ENCODE measurements at regions not wholly inside any gene's neighbourhood (a gene's known extent, or its start where the extent isn't known, plus 50 kb on each side); places are given as distances from the start of the nearest gene placed in this dataset.

GRCh38 chr17:73929860-73930430 lies 273.5 kb upstream of the RPL38 start:
- Histone ChIP-seq H2BK12ac (ENCODE audit: low read length in 2 of 2) (no peak overlapping the region), H3K27ac (ENCODE audit: low read length, poor library complexity, severe bottlenecking) (no peak overlapping the region), H2BK120ac (ENCODE audit: low read depth, low read length) (no peak overlapping the region), H3K79me1 (replicated peaks; ENCODE audit: low read length, poor library complexity, severe bottlenecking) (no peaks in the 10 kb centered on the region), H3K27me3 (ENCODE audit: control insufficient read depth in 1 of 2, insufficient read depth in 1 of 2, low read length in 2 of 2) (peaks cover 0 to 35% of the 10 kb centered on the region in 2 experiments), H4K91ac (ENCODE audit: low read length) (no peak overlapping the region), H3K9ac (ENCODE audit: low read length) (no peak overlapping the region), H3K4me1 (ENCODE audit: control insufficient read depth, insufficient read depth, low read depth, low read length) (no peaks in the 10 kb centered on the region), H3K9me3 (ENCODE audit: control insufficient read depth, low read length) (peaks cover 14% of the 10 kb centered on the region), H3K18ac (ENCODE audit: low read depth in 1 of 2, low read length in 2 of 2) (no peak overlapping the region), H3K4me3 (ENCODE audit: insufficient read depth in 1 of 2, low read depth in 1 of 2, low read length in 2 of 2) (no peak overlapping the region), H3K23ac (ENCODE audit: low read length in 2 of 2) (no peak overlapping the region), H2AK5ac (ENCODE audit: low read length, severe bottlenecking) (no peak overlapping the region), H2BK15ac (ENCODE audit: low read depth, poor library complexity, severe bottlenecking) (no peak overlapping the region), H3K36me3 (ENCODE audit: control insufficient read depth in 1 of 2, insufficient read depth in 2 of 2, low read depth in 1 of 2, low read length in 2 of 2) (no peaks in the 10 kb centered on the region), H3K4me2 (ENCODE audit: low read length, poor library complexity, severe bottlenecking) (no peak overlapping the region), H3K14ac (ENCODE audit: low read length in 2 of 2) (no peak overlapping the region), H2AFZ (ENCODE audit: low read depth, low read length) (no peak overlapping the region), H2BK5ac (ENCODE audit: low read depth, low read length, poor library complexity, severe bottlenecking) (no peak overlapping the region), H4K8ac (ENCODE audit: low read length) (no peak overlapping the region), H3K4ac (ENCODE audit: low read depth in 1 of 2, low read length in 2 of 2) (no peak overlapping the region)
- DNase-seq = no peak
- WGBS = 43% methylated on average over 5 of the region's 8 CpGs

GRCh38 chr17:73932216-73932749 lies 271.2 kb upstream of the RPL38 start:
- WGBS = 92% methylated on average over 9 of the region's 9 CpGs
- no peak overlapping the region for H3K4me2 ChIP-seq (ENCODE audit: low read length, poor library complexity, severe bottlenecking)
- no peak overlapping the region for H4K91ac ChIP-seq (ENCODE audit: low read length)
- H3K9me3 ChIP-seq (ENCODE audit: control insufficient read depth, low read length) = peaks cover 14% of the 10 kb centered on the region
- no peak for DNase-seq
- no peak overlapping the region for H3K9ac ChIP-seq (ENCODE audit: low read length)
- H3K27ac ChIP-seq (ENCODE audit: low read length, poor library complexity, severe bottlenecking) = no peak overlapping the region
- H3K27me3 ChIP-seq (ENCODE audit: control insufficient read depth in 1 of 2, insufficient read depth in 1 of 2, low read length in 2 of 2) = peaks cover 0 to 43% of the 10 kb centered on the region in 2 experiments
- no peak overlapping the region for H3K4me3 ChIP-seq (ENCODE audit: insufficient read depth in 1 of 2, low read depth in 1 of 2, low read length in 2 of 2)
- H2BK12ac ChIP-seq (ENCODE audit: low read length in 2 of 2) = no peak overlapping the region
- H2BK15ac ChIP-seq (ENCODE audit: low read depth, poor library complexity, severe bottlenecking) = no peak overlapping the region
- no peak overlapping the region for H3K23ac ChIP-seq (ENCODE audit: low read length in 2 of 2)
- no peaks in the 10 kb centered on the region for H3K4me1 ChIP-seq (ENCODE audit: control insufficient read depth, insufficient read depth, low read depth, low read length)
- H2AFZ ChIP-seq (ENCODE audit: low read depth, low read length) = no peak overlapping the region
- H3K18ac ChIP-seq (ENCODE audit: low read depth in 1 of 2, low read length in 2 of 2) = no peak overlapping the region
- H2BK120ac ChIP-seq (ENCODE audit: low read depth, low read length) = no peak overlapping the region
- H3K36me3 ChIP-seq (ENCODE audit: control insufficient read depth in 1 of 2, insufficient read depth in 2 of 2, low read depth in 1 of 2, low read length in 2 of 2) = no peaks in the 10 kb centered on the region
- no peak overlapping the region for H3K4ac ChIP-seq (ENCODE audit: low read depth in 1 of 2, low read length in 2 of 2)
- H4K8ac ChIP-seq (ENCODE audit: low read length) = no peak overlapping the region
- no peak overlapping the region for H2AK5ac ChIP-seq (ENCODE audit: low read length, severe bottlenecking)
- no peak overlapping the region for H3K14ac ChIP-seq (ENCODE audit: low read length in 2 of 2)
- H2BK5ac ChIP-seq (ENCODE audit: low read depth, low read length, poor library complexity, severe bottlenecking) = no peak overlapping the region
- no peaks in the 10 kb centered on the region for H3K79me1 ChIP-seq (replicated peaks; ENCODE audit: low read length, poor library complexity, severe bottlenecking)

DNA sequence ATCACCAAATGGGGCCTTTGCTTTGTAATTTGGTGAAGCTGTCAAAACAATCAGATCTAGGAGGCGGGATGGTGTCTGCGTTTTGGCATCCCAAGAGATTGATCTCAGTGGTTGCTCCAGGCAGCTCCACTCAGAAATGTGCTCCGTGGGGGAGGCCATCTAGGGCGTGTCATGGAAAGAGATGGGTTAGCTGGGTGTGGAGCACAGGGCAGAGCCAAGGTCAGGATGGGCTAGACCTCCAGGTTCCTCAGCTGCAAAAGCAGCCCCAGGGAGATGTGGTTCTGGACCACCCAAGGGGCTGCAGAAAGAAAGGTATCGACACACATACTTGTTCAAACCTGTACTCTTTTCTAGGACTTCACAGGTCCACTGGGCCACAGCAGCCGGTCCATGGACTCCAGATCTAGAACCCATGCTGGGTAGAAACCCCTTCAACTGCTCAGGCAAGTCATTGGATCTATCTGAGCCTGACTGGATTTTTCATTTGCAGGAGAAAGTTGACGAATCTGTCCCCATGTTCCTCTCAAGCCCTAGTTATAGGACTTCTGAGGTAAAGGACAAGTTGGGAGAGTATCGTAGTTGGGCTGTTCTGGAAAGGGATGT lies 270.2 kb upstream of the RPL38 start:
- H3K14ac ChIP-seq (ENCODE audit: low read length in 2 of 2) = no peak overlapping the region
- H2BK120ac ChIP-seq (ENCODE audit: low read depth, low read length) = no peak overlapping the region
- H2BK15ac ChIP-seq (ENCODE audit: low read depth, poor library complexity, severe bottlenecking) = no peak overlapping the region
- H2BK12ac ChIP-seq (ENCODE audit: low read length in 2 of 2) = no peak overlapping the region
- H3K36me3 ChIP-seq (ENCODE audit: control insufficient read depth in 1 of 2, insufficient read depth in 2 of 2, low read depth in 1 of 2, low read length in 2 of 2) = no peaks in the 10 kb centered on the region
- H3K4me2 ChIP-seq (ENCODE audit: low read length, poor library complexity, severe bottlenecking) = no peak overlapping the region
- no peak overlapping the region for H2BK5ac ChIP-seq (ENCODE audit: low read depth, low read length, poor library complexity, severe bottlenecking)
- DNase-seq = no peak
- H3K4me3 ChIP-seq (ENCODE audit: insufficient read depth in 1 of 2, low read depth in 1 of 2, low read length in 2 of 2) = no peak overlapping the region
- H3K27me3 ChIP-seq (ENCODE audit: control insufficient read depth in 1 of 2, insufficient read depth in 1 of 2, low read length in 2 of 2) = peaks cover 0 to 50% of the 10 kb centered on the region in 2 experiments
- no peak overlapping the region for H4K91ac ChIP-seq (ENCODE audit: low read length)
- peaks cover 5% of the 10 kb centered on the region for H3K9me3 ChIP-seq (ENCODE audit: control insufficient read depth, low read length)
- no peaks in the 10 kb centered on the region for H3K79me1 ChIP-seq (replicated peaks; ENCODE audit: low read length, poor library complexity, severe bottlenecking)
- H3K23ac ChIP-seq (ENCODE audit: low read length in 2 of 2) = no peak overlapping the region
- H3K9ac ChIP-seq (ENCODE audit: low read length) = no peak overlapping the region
- no peak overlapping the region for H2AK5ac ChIP-seq (ENCODE audit: low read length, severe bottlenecking)
- no peak overlapping the region for H3K18ac ChIP-seq (ENCODE audit: low read depth in 1 of 2, low read length in 2 of 2)
- no peak overlapping the region for H3K4ac ChIP-seq (ENCODE audit: low read depth in 1 of 2, low read length in 2 of 2)
- H3K4me1 ChIP-seq (ENCODE audit: control insufficient read depth, insufficient read depth, low read depth, low read length) = no peaks in the 10 kb centered on the region
- no peak overlapping the region for H3K27ac ChIP-seq (ENCODE audit: low read length, poor library complexity, severe bottlenecking)
- H2AFZ ChIP-seq (ENCODE audit: low read depth, low read length) = no peak overlapping the region
- no peak overlapping the region for H4K8ac ChIP-seq (ENCODE audit: low read length)
- 74% methylated on average over 8 of the region's 8 CpGs for WGBS

GRCh38 chr17:73933871-73934270 lies 269.6 kb upstream of the RPL38 start:
- Histone ChIP-seq H3K9ac (ENCODE audit: low read length) (no peak overlapping the region), H3K79me1 (replicated peaks; ENCODE audit: low read length, poor library complexity, severe bottlenecking) (no peaks in the 10 kb centered on the region), H3K4ac (ENCODE audit: low read depth in 1 of 2, low read length in 2 of 2) (no peak overlapping the region), H3K4me2 (ENCODE audit: low read length, poor library complexity, severe bottlenecking) (no peak overlapping the region), H3K27ac (ENCODE audit: low read length, poor library complexity, severe bottlenecking) (no peak overlapping the region), H4K8ac (ENCODE audit: low read length) (no peak overlapping the region), H2BK15ac (ENCODE audit: low read depth, poor library complexity, severe bottlenecking) (no peak overlapping the region), H2BK120ac (ENCODE audit: low read depth, low read length) (no peak overlapping the region), H3K36me3 (ENCODE audit: control insufficient read depth in 1 of 2, insufficient read depth in 2 of 2, low read depth in 1 of 2, low read length in 2 of 2) (no peaks in the 10 kb centered on the region), H3K18ac (ENCODE audit: low read depth in 1 of 2, low read length in 2 of 2) (no peak overlapping the region), H3K23ac (ENCODE audit: low read length in 2 of 2) (no peak overlapping the region), H4K91ac (ENCODE audit: low read length) (no peak overlapping the region), H3K14ac (ENCODE audit: low read length in 2 of 2) (no peak overlapping the region), H3K27me3 (ENCODE audit: control insufficient read depth in 1 of 2, insufficient read depth in 1 of 2, low read length in 2 of 2) (peaks cover 0 to 52% of the 10 kb centered on the region in 2 experiments), H3K4me1 (ENCODE audit: control insufficient read depth, insufficient read depth, low read depth, low read length) (no peaks in the 10 kb centered on the region), H3K4me3 (ENCODE audit: insufficient read depth in 1 of 2, low read depth in 1 of 2, low read length in 2 of 2) (no peak overlapping the region), H2AK5ac (ENCODE audit: low read length, severe bottlenecking) (no peak overlapping the region), H2BK5ac (ENCODE audit: low read depth, low read length, poor library complexity, severe bottlenecking) (no peak overlapping the region), H2AFZ (ENCODE audit: low read depth, low read length) (no peak overlapping the region), H2BK12ac (ENCODE audit: low read length in 2 of 2) (no peak overlapping the region), H3K9me3 (ENCODE audit: control insufficient read depth, low read length) (no peaks in the 10 kb centered on the region)
- DNase-seq = no peak

Measured in mesenchymal stem cell (in vitro differentiated cells and primary cell).